Right lobe of liver (tissue), 6 donors: ENCODE measurements at regions not wholly inside any gene's neighbourhood (a gene's known extent, or its start where the extent isn't known, plus 50 kb on each side); places are given as distances from the start of the nearest gene placed in this dataset.
A peak's percentile ranks its signal among the peaks of the same experiment; 100 is the strongest.
"Not testable (repeated sequence)": the region's sequence is repeated elsewhere in the genome, so short reads cannot be mapped to it uniquely, and the experiment has no call there.

Experiments used
- ATAC-seq, 4 donors: fragments of 200-7000 bp; cut with Tn5 transposase; one replicate each; pipeline ENCODE4 v1.9.1; 2020; ENCODE audit warnings: mild to moderate bottlenecking in 4 of 4, moderate library complexity in 4 of 4
- DNase-seq, 3 donors: peaks; one replicate each; pipeline ENCODE4 v3.0.0-alpha.2; 2020
- H3K27ac ChIP-seq, 3 donors: fragments of 200-600 bp; one replicate each; pipeline ENCODE4 v1.8.0; 2022
- H3K27me3 ChIP-seq, 2 donors: fragments of 200-600 bp; one replicate each; pipeline ENCODE4 v1.8.0; 2022
- H3K36me3 ChIP-seq, 4 donors: fragments of 200-600 bp; sonication (generic) in 1 of 4; one replicate each; pipeline versions ENCODE4 v1.5.1 to v1.8.0; 2017 to 2022; ENCODE audit warnings: control low read depth in 1 of 4
- H3K4me1 ChIP-seq, 4 donors: fragments of 200-600 bp; sonication (generic) in 1 of 4; one replicate each; pipeline versions ENCODE4 v1.5.1 to v1.8.0; 2017 to 2022; ENCODE audit warnings: control low read depth in 1 of 4
- H3K4me3 ChIP-seq, 3 donors: fragments of 200-600 bp; one replicate each; pipeline ENCODE4 v1.8.0; 2022
- H3K9me3 ChIP-seq, 4 donors: fragments of 200-600 bp; sonication (generic) in 1 of 4; one replicate each; pipeline versions ENCODE4 v1.5.1 to v1.8.0; 2017 to 2022; ENCODE audit warnings: control low read depth in 1 of 4
- POLR2A ChIP-seq: fragments of 450-650 bp; IDR thresholded peaks from one replicate; pipeline ENCODE4 v1.6.1; 2017; ENCODE audit warnings: antibody characterized with exemption, mild to moderate bottlenecking
- WGBS: methylation state at CpG from one replicate; pipeline ENCODE4 v1.1.6; 2018; ENCODE audit warnings: low coverage, low lambda C conversion rate; ENCODE audit not compliant: insufficient coverage; ENCODE audit errors: missing lambda C conversion rate; 5-methylcytosine and 5-hydroxymethylcytosine counted together
- intact Hi-C, 2 donors: fragments of 100-400 bp; cut with DNase I; formaldehyde crosslinking; loops; one replicate each; pipeline versions ENCODE4 v1.11.2 to v1.14.1; 2022
- TF ChIP-seq, protein P1 (sequence below), 4 donors: fragments of 200-600 bp in 3 of 4; fragments of 450-650 bp in 1 of 4; IDR thresholded peaks; one replicate each; pipeline versions ENCODE4 v1.5.1 to v1.8.0; 2016 to 2022; ENCODE audit warnings: antibody characterized with exemption in 4 of 4, mild to moderate bottlenecking in 2 of 4
- donor health status: DM: no; HTN: yes; CAD: no.
- donor health status: DM: no; HTN: no; CAD: no.
- donor health status: DM: no; HTN: no; CAD: no.
- donor health status: DM: no; HTN: yes; CAD: no.
- donor health status: DM: no; HTN: yes; CAD: no.

DNA sequence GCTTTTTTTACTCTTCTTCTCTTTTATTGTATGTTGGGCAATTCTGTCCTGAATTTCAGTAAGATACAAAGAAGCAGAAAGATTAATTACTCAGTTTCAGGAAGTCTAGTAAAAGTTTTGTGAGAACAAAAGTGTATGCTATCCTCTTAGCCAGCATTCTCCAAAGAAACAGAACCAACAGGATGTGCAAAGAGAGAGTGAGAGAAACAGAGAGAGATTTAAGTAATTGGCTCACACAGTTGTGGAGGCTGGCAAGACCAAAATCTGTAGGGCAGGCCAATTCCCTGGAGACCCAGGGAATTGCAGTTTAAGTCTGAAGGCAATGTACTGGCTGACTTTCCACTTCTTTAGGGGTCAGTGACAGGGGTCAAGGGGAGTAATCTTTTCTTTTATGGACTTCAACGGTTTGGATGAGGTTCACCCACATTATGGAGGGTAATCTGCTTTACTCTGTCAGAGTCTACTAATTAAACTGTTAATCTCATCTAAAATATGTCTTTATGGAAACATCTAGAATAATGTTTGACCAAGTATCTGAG lies 59.2 kb upstream of the SLC39A8 start:
- intact Hi-C loops, result no loop called here
- DNase-seq, result no peak
- ATAC-seq, result peak in 1 of 4 donors; percentile 14
- Histone ChIP-seq H3K36me3 (no peaks in the 10 kb centered on the region), H3K4me1 (no peaks in the 10 kb centered on the region), H3K27ac (no peak overlapping the region), H3K9me3 (no peaks in the 10 kb centered on the region), H3K27me3 (no peaks in the 10 kb centered on the region), H3K4me3 (no peak overlapping the region)
- WGBS, result 10% methylated on average over 1 of the region's 1 CpG
- TF ChIP-seq POLR2A, result no peak
- TF ChIP-seq, protein P1, sequence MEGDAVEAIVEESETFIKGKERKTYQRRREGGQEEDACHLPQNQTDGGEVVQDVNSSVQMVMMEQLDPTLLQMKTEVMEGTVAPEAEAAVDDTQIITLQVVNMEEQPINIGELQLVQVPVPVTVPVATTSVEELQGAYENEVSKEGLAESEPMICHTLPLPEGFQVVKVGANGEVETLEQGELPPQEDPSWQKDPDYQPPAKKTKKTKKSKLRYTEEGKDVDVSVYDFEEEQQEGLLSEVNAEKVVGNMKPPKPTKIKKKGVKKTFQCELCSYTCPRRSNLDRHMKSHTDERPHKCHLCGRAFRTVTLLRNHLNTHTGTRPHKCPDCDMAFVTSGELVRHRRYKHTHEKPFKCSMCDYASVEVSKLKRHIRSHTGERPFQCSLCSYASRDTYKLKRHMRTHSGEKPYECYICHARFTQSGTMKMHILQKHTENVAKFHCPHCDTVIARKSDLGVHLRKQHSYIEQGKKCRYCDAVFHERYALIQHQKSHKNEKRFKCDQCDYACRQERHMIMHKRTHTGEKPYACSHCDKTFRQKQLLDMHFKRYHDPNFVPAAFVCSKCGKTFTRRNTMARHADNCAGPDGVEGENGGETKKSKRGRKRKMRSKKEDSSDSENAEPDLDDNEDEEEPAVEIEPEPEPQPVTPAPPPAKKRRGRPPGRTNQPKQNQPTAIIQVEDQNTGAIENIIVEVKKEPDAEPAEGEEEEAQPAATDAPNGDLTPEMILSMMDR (IDR thresholded peaks at IDR 0.05), result no peak

- intact Hi-C loops, result no loop called here
- H3K36me3 ChIP-seq, result no peaks in the 10 kb centered on the region
- H3K4me3 ChIP-seq, result no peak overlapping the region
- H3K27me3 ChIP-seq, result no peaks in the 10 kb centered on the region
- 77% methylated on average over 3 of the region's 3 CpGs for WGBS
- no peak for TF ChIP-seq POLR2A
- TF ChIP-seq, protein P1 (IDR thresholded peaks at IDR 0.05), result no peak
- H3K4me1 ChIP-seq, result no peaks in the 10 kb centered on the region
- no peaks in the 10 kb centered on the region for H3K9me3 ChIP-seq
- no peak for ATAC-seq
- H3K27ac ChIP-seq, result no peak overlapping the region
- DNase-seq, result no peak
Observed at GRCh38 chr4:102405821-102406401, 60.6 kb upstream of the SLC39A8 start.

DNA sequence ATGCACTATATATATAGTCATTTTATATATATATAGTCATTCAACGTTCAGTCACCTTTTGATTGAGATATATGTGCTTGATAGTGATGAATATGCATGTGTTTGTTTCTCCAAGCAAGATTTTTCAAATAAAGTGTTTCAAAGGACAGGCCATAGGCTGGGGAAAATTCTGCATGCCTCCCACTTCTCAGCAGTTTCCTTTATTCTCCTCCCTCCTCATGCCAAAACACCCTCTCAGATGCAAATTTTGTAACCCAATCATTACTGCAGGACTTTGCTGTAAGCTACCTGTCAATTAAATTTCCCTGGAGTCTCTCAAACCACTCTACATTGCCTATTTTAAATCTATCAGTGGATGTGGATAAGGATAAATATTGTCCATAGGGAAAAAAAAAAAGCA lies 65.6 kb upstream of the SLC39A8 start:
- WGBS, result 75% methylated on average over 1 of the region's 1 CpG
- H3K9me3 ChIP-seq, H3K27me3 ChIP-seq, H3K4me3 ChIP-seq, H3K4me1 ChIP-seq, ATAC-seq, H3K27ac ChIP-seq, DNase-seq, intact Hi-C loops, H3K36me3 ChIP-seq: not testable (repeated sequence)

DNA sequence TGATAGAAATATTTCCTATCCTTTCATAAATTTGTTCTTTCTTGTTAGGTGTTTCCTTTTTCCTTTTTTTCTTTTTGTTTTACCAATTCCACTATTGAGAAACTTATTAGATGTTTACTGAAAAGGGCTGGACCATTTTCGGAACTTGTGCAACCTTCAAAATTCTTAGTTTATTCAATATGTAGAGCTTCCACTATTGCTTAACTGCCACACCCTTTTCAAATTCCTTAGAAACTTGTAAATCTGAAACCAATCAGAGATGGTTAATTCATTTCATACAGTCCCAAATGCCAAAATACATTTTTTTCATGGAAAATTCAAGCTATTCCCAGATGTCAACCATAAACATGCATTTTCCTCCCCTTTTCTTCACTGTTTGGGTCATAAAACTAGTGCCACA lies 66.1 kb upstream of the SLC39A8 start:
- H3K27me3 ChIP-seq, result no peaks in the 10 kb centered on the region
- H3K27ac ChIP-seq, result no peak overlapping the region
- H3K36me3 ChIP-seq, result no peaks in the 10 kb centered on the region
- H3K4me3 ChIP-seq, result no peak overlapping the region
- WGBS, result 45% methylated on average over 1 of the region's 1 CpG
- H3K9me3 ChIP-seq, result no peaks in the 10 kb centered on the region
- TF ChIP-seq, protein P1 (IDR thresholded peaks at IDR 0.05), result no peak
- intact Hi-C loops, result no loop called here
- ATAC-seq (no peak), DNase-seq (no peak)
- H3K4me1 ChIP-seq, result no peaks in the 10 kb centered on the region

- ATAC-seq, result no peak
- intact Hi-C loops, result no loop called here
Observed at GRCh38 chr4:102416765-102417164, 71.5 kb upstream of the SLC39A8 start.

More at GRCh38 chr4:102416765-102417164, 71.5 kb upstream of the SLC39A8 start:
- Histone ChIP-seq H3K4me3 (no peak overlapping the region), H3K36me3 (no peaks in the 10 kb centered on the region), H3K27me3 (no peaks in the 10 kb centered on the region), H3K9me3 (no peaks in the 10 kb centered on the region), H3K4me1 (peaks cover 0 to 4% (median 0%) of the 10 kb centered on the region in 4 donors), H3K27ac (no peak overlapping the region)
- no peak for TF ChIP-seq POLR2A
- TF ChIP-seq, protein P1 (IDR thresholded peaks at IDR 0.05), result no peak
- no peak for DNase-seq
